SK-N-SH treated with all-trans-retinoic acid at 6 μM for 48 hours (cell line): ENCODE measurements at regions not wholly inside any gene's neighbourhood (a gene's known extent, or its start where the extent isn't known, plus 50 kb on each side); places are given as distances from the start of the nearest gene placed in this dataset.

ENCODE experiments used
- ARNTL ChIP-seq: fragments of 450-650 bp; formaldehyde crosslinking; IDR thresholded peaks from 2 replicates; pipeline ENCODE4 v1.5.0; 2020; ENCODE audit warnings: low read depth, mild to moderate bottlenecking, moderate library complexity, borderline replicate concordance
- GLIS3 ChIP-seq: fragments of 250-450 bp; sonication (Bioruptor Pico); IDR thresholded peaks from 2 replicates; pipeline ENCODE4 v1.5.0; 2020; ENCODE audit warnings: mild to moderate bottlenecking, moderate library complexity
- PPARA ChIP-seq: fragments of 250-450 bp; sonication (Bioruptor Pico); IDR thresholded peaks from 2 replicates; pipeline ENCODE4 v1.5.0; 2020; ENCODE audit warnings: mild to moderate bottlenecking, borderline replicate concordance
- RARB ChIP-seq: fragments of 250-450 bp; sonication (Bioruptor Pico); IDR thresholded peaks from 2 replicates; pipeline ENCODE4 v1.8.0; 2021; ENCODE audit warnings: mild to moderate bottlenecking, moderate library complexity
- ZNF8 ChIP-seq: fragments of 450-650 bp; formaldehyde crosslinking; IDR thresholded peaks from 2 replicates; pipeline ENCODE4 v1.5.0; 2020; ENCODE audit warnings: mild to moderate bottlenecking, moderate library complexity
- TF ChIP-seq, protein P1 (sequence below): fragments of 250-450 bp; sonication (Bioruptor Pico); IDR thresholded peaks from 2 replicates; pipeline ENCODE4 v1.8.0; 2020; ENCODE audit warnings: mild to moderate bottlenecking, moderate library complexity, borderline replicate concordance
- TF ChIP-seq, protein P2 (sequence below): fragments of 250-450 bp; sonication (Bioruptor Pico); IDR thresholded peaks from 2 replicates; pipeline ENCODE4 v1.5.1; 2021; ENCODE audit warnings: mild to moderate bottlenecking, moderate library complexity

DNA sequence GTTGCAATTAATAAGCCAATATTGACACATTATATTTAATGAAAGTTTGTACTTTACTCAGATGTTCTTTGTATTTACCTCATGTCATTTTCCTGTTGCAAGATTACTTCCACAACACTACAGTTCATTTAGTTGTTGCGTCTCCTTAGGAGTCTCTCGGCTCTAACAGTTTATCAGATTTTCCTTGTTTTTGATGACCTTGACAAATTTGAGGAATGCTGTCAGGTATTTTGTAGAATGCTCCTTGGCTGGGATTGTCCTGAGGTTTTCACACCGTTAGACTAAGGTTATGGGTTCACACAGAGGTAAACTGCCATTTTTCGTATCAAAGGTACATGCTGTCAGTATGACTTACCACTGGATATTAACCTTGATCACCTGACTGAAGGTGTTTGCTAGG, 416.6 kb upstream of the TNP1 start:
- TF ChIP-seq RARB (CRISPR knock-in tag) (no peak), PPARA (CRISPR knock-in tag) (no peak), ARNTL (CRISPR knock-in tag) (no peak), ZNF8 (CRISPR knock-in tag) (no peak), GLIS3 (CRISPR knock-in tag) (no peak)
- TF ChIP-seq, protein P1, sequence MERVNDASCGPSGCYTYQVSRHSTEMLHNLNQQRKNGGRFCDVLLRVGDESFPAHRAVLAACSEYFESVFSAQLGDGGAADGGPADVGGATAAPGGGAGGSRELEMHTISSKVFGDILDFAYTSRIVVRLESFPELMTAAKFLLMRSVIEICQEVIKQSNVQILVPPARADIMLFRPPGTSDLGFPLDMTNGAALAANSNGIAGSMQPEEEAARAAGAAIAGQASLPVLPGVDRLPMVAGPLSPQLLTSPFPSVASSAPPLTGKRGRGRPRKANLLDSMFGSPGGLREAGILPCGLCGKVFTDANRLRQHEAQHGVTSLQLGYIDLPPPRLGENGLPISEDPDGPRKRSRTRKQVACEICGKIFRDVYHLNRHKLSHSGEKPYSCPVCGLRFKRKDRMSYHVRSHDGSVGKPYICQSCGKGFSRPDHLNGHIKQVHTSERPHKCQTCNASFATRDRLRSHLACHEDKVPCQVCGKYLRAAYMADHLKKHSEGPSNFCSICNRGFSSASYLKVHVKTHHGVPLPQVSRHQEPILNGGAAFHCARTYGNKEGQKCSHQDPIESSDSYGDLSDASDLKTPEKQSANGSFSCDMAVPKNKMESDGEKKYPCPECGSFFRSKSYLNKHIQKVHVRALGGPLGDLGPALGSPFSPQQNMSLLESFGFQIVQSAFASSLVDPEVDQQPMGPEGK (CRISPR knock-in tag): no peak
- TF ChIP-seq, protein P2, sequence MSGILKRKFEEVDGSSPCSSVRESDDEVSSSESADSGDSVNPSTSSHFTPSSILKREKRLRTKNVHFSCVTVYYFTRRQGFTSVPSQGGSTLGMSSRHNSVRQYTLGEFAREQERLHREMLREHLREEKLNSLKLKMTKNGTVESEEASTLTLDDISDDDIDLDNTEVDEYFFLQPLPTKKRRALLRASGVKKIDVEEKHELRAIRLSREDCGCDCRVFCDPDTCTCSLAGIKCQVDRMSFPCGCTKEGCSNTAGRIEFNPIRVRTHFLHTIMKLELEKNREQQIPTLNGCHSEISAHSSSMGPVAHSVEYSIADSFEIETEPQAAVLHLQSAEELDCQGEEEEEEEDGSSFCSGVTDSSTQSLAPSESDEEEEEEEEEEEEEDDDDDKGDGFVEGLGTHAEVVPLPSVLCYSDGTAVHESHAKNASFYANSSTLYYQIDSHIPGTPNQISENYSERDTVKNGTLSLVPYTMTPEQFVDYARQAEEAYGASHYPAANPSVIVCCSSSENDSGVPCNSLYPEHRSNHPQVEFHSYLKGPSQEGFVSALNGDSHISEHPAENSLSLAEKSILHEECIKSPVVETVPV (CRISPR knock-in tag): no peak
